Epithelial cell of esophagus (primary cell): ENCODE measurements at regions not wholly inside any gene's neighbourhood (a gene's known extent, or its start where the extent isn't known, plus 50 kb on each side); places are given as distances from the start of the nearest gene placed in this dataset.

Experiments
- DNase-seq: peaks from one replicate; pipeline ENCODE4 v3.0.0; 2010; ENCODE audit warnings: low read depth
- H3K4me3 ChIP-seq: 2 replicates; pipeline ENCODE4 v1.5.1; 2011; ENCODE audit warnings: mild to moderate bottlenecking, low read length, control low read depth
- TF ChIP-seq, protein P1 (sequence below): IDR thresholded peaks from 2 replicates; pipeline ENCODE4 v1.5.1; 2011; ENCODE audit warnings: low read depth, mild to moderate bottlenecking, low read length, control low read depth, inconsistent platforms; ENCODE audit not compliant: insufficient read depth; ENCODE audit errors: missing control alignments

- TF ChIP-seq, protein P1, sequence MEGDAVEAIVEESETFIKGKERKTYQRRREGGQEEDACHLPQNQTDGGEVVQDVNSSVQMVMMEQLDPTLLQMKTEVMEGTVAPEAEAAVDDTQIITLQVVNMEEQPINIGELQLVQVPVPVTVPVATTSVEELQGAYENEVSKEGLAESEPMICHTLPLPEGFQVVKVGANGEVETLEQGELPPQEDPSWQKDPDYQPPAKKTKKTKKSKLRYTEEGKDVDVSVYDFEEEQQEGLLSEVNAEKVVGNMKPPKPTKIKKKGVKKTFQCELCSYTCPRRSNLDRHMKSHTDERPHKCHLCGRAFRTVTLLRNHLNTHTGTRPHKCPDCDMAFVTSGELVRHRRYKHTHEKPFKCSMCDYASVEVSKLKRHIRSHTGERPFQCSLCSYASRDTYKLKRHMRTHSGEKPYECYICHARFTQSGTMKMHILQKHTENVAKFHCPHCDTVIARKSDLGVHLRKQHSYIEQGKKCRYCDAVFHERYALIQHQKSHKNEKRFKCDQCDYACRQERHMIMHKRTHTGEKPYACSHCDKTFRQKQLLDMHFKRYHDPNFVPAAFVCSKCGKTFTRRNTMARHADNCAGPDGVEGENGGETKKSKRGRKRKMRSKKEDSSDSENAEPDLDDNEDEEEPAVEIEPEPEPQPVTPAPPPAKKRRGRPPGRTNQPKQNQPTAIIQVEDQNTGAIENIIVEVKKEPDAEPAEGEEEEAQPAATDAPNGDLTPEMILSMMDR, result no peak
- H3K4me3 ChIP-seq, result no peak overlapping the region
- DNase-seq, result no peak
Observed at GRCh38 chr15:72907733-72908132, 124.2 kb upstream of the ADPGK start.

GRCh38 chr15:72902919-72903260 is 119.3 kb upstream of the ADPGK start:
- TF ChIP-seq, protein P1, result no peak
- DNase-seq, result no peak
- H3K4me3 ChIP-seq, result no peak overlapping the region

GRCh38 chr15:72902245-72902918 is 118.8 kb upstream of the ADPGK start:
- no peak overlapping the region for H3K4me3 ChIP-seq
- DNase-seq, result no peak
- TF ChIP-seq, protein P1, result no peak

GRCh38 chr15:72892986-72893385 is 109.4 kb upstream of the ADPGK start:
- no peak overlapping the region for H3K4me3 ChIP-seq
- DNase-seq, result no peak
- TF ChIP-seq, protein P1, result no peak

DNA sequence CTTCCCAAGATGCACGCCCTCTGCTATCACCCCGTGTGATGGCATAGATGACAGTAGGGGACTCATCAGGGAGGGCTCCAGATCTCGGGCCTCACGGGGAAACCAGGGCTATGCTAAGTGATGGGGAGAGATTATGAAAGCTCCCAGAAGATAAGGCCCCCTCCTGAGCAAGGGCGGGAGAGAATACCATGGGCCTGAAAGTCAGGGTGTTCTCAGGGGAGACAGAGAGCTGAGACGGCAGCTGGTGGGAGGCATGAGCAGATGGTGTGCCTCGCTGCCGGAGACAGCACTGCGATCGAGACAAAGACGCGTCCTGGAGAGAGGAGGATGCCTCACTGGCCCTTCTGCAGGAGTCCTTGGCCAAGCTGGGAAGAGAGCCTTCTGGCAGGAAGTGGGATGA is 106.5 kb upstream of the ADPGK start:
- DNase-seq, result no peak
- TF ChIP-seq, protein P1, result no peak

DNA sequence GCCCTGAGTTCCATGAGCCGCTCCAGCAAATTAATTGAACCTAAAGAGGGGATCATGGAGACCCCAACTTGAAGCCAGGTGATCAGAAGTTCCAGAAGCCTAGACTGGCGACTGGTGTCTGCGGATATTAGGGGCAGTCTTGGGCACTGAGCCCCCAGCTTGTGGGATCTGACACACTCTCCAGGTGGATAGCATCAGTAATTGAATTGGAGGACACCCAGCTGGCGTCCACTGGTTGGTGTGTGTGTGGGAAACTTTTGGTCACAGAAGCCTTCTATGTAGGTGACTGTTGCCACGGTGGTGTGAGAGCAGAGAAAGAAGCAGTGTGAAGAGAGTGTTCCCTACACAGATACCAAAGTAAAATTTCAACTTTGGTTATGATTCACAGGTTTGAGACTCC is 106.0 kb upstream of the ADPGK start:
- TF ChIP-seq, protein P1, result no peak
- DNase-seq, result no peak
- no peak overlapping the region for H3K4me3 ChIP-seq

More for the DNA sequence above, 106.5 kb upstream of the ADPGK start:
- H3K4me3 ChIP-seq, result no peak overlapping the region

GRCh38 chr15:72888811-72889210 is 105.3 kb upstream of the ADPGK start:
- H3K4me3 ChIP-seq, result no peak overlapping the region
- DNase-seq, result no peak
- TF ChIP-seq, protein P1, result no peak
